Hematopoietic multipotent progenitor cell treated with erythropoietin and hydrocortisone succinate and interleukin-3 and kit ligand, for 15 days (in vitro differentiated cells): ENCODE measurements at regions not wholly inside any gene's neighbourhood (a gene's known extent, or its start where the extent isn't known, plus 50 kb on each side); places are given as distances from the start of the nearest gene placed in this dataset.

Experiments used
- DNase-seq: peaks from one replicate; pipeline ENCODE4 v3.0.0-alpha.2; 2015; ENCODE audit warnings: low spot score

DNA sequence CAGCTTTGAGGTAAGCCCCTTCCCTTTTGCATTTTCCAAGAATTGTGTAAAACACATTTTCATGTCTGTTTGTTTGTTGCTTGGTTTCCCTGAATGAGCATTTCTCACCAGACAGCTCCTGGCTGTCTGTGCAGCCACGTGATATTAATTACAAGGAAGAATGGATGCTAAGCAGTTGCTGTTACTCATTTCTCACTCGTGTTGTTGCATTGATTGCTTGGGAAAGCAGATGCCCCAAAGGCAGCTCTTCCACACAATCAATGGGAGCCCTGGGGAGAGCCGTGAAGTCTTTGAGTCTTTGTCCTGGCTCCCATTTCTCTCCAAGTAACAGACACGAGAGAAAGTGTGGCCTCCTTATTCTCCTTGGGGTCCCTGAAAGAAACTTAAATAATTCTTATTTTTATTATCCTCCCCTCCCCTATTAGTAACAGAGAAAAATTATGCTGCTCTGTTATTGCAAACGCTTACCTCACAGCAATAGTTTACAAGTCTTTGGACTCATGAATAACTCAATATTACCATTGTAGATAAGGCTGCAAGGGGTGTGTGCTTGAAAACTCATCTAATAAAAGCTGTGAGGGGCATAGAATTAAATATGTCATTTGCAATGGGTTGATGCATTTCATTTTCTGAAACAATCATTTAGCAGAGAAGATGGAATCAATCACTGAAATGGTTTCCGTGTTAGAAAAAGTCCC lies 127.7 kb upstream of the CAMK1G start:
- DNase-seq, result no peak

DNA sequence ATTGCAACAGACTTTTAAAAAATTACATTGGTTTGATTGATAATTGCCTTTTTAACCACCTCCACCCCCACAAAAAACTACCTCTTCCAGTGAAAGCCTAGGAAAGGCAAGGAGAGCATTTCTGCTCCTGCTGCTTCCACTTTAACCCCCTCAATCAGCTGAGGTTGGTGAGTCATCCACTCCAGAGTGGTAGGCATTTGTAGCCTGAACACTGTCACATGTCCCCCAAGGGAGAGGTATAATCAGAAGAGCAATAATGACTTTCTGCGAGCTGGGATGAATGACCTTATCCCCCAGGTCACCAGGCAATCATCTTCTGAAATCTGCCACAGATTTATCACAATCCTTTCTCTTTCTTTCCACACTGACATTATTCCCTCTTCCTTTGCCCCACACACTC lies 126.6 kb upstream of the CAMK1G start:
- no peak for DNase-seq

GRCh38 chr1:209457401-209458125 lies 126.0 kb upstream of the CAMK1G start:
- no peak for DNase-seq

GRCh38 chr1:209458921-209459320 lies 124.6 kb upstream of the CAMK1G start:
- no peak for DNase-seq

DNA sequence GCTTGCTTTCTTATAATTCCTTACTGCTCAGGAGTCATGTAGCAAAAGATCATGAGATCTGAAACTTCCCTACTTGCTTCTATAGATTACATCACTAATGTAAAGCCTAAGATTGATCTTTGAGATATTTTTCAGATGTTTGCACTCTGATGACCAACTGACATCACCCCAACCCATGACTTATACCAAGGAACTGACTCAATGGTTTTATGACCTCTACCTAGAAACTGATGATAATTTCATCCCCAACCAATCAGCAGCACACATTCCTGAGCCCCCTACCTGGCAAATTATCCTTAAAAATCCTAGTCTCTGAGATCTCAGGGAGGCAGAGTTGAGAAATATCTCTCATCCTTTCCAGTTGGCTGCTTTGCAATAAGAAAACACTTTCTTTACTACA lies 122.3 kb upstream of the CAMK1G start:
- no peak for DNase-seq

DNA sequence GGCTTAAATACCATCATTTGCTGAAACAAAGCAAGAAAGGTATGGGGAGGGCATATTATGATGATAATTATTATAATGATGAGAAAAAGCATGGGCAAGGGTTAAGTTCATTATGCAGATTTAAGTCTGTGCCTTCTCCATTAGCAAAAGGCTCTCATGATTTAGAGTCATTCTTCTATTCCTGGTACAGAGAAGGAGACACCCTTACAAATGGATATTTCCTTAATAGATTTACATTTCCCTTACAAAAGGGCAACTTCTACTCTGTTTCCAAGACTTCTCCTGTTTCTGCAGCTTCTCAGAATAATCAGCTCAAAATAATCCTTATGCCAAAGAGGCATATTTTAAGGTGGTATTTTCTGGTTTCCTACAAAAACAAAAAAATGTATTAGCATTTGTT lies 121.1 kb upstream of the CAMK1G start:
- no peak for DNase-seq

DNA sequence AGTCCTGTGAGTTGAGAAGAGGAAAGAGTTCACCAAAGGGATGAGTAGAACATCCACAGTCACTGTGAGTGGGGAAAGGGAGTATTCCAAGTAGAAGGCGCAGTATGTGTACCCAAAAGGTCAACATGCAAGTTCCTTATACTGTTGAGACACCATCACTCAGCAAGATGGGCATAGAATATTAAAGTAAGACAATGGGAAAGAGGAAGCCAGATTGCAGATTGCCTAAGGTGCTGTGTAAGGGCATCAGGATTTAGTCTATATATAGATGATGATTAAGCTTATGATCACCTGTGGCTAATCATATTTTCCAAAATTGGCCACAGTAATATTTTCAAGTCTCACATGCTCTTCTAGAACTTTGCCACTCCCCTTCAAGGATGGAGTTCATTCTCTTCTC lies 120.1 kb upstream of the CAMK1G start:
- DNase-seq, result no peak

DNA sequence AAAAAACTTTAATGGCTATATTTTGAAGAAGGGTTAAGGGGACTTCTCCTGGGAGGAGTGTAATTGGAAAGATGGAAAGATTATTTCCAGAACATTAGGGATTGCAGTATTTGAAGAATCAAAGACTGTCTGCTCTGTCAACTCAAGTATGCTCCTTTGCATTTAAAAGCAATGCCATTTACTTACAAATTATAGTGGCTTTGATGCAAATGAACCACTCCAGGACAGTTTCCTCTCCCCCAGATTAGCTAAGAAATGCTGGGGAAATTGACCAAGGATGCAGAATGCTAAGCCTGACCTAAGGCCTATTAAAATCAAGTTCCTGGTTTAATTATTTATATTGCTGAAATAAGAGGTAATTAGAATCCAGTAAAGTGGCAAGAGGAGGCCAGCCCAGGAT lies 110.5 kb upstream of the CAMK1G start:
- DNase-seq, result no peak

DNA sequence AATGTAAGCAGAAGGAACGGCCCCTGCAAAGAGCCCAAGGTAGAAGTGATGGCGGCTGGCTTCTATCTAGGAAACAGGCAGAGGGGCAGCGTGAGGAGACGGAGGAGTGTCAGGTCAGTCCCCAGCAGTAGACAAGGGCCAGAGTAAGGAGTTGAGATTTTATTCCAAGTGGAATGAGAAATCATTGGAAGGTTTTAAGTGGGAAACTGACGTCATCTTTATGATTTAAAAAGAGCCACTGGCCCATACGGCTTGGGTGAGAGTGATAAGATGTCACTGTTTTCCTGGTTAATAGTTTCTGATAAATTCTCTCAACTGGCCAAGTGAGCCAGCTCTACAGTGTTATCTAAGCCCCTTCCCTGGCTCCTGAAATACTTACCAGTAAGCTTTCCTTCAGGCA lies 103.2 kb upstream of the CAMK1G start:
- DNase-seq, result no peak

- no peak for DNase-seq
Observed at GRCh38 chr1:209483691-209484090, 99.8 kb upstream of the CAMK1G start.

- DNase-seq, result no peak
Observed at GRCh38 chr1:209484429-209484828, 99.1 kb upstream of the CAMK1G start.

DNA sequence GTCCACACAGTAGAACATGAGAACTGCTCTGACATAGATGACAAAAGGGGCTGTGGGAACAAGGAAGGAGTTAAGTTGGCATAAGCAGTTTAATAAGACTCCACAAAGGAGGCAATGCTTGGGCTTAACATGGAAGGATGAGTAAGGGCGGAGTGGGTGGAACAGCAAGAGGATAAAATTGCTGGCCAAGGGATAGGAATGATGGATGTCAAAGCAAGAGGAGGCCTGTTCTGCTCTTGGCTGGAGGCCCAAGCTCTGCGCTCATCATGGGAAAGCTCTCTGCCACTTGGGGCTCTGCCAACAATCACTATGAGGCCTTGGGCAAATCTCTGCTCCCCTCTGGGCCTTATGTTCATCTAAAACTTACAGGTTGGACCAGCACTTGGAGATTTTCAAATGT lies 98.3 kb upstream of the CAMK1G start:
- DNase-seq, result no peak

DNA sequence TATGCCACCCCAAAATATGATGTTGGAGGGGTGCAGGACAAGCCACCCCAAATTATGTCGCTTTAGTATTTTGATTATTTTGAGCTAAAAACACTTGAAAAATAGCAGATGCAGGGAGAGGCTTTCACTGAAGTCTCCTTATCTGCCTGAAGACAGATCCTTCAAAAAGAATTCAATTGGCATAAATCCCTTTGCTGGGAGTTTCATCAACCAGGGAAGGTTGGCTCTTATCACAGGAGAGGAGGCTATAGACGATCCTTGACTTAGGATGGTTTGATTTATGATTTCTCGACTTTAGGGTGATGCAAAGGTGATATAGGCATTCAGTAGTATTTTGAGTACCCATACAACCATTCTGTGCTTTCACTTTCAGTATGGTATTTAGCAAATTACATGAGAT lies 97.8 kb upstream of the CAMK1G start:
- DNase-seq, result no peak

DNA sequence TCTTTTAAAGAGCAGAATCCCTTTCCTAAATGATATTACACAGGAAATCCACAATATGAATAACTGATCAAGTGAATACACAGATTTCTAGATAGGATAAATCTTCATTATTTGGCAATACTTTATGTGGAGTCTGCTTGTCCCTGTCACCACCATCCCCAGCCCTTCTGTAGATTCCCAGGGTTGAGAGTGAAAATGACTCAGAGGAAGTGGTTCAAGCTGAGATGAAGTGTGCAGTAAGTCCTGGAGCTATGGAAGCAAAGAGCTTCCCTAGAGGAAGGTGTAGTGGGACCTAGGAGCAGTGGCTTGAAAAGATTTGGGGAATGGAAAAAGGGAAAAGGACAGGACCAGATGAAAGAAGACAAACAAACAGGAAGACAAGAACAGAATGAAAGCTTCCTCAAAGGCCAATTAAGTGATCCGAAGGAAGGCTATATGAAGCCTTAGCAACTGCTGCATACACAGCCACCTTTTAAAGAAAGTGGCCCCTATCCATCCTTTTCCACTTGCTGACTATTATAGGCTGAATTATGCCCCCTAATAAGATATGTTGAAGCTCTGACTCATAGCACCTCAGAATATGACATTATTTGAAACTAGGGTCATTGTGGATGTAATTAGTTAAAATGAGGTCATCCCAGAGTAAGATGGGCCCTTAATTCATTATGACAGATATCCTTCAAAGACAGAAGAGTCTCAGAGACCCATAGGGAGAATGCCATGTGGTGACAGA lies 96.5 kb upstream of the CAMK1G start:
- DNase-seq, result no peak

GRCh38 chr1:209490013-209490412 lies 93.5 kb upstream of the CAMK1G start:
- DNase-seq, result no peak

DNA sequence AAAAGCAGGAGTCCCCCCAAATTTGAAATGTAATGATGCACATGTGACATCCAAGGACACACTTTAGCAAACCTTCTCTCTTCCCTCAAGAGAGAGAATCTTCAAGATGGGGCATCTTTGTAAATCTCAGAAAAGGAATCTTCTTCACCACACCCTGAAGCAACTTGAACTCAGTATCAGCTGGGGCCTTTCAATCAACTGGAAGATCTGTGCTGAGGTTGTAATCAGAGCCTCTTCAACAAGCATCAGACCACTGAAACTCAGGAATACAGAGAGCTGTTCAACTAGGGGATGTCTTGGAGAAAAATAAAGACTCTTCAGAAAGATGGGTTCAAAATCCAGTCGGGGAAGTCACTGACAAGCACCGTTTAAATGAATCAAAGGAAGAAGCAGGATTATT lies 92.5 kb upstream of the CAMK1G start:
- no peak for DNase-seq

DNA sequence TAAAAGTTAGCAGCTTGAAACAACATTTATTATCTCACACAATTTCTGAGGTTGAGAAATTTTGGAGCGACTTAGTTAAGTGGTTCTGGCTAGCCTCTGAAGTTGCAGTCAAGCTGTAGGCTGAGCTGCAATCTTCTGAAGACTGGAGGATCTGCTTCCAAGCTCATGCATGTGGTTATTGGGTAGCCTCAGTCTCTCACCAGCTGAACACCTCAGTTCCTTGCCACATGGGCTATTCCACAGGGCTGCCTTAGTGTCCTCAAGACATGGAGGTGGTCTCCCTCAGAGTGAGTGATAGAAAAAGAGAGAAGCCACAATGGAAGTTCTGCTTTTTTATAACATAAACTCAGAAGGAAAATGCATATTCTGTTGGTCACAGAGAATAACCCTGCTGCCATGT lies 92.0 kb upstream of the CAMK1G start:
- no peak for DNase-seq

- DNase-seq, result no peak
Observed at GRCh38 chr1:209491897-209492296, 91.6 kb upstream of the CAMK1G start.

- DNase-seq, result no peak
Observed at GRCh38 chr1:209493559-209493958, 90.0 kb upstream of the CAMK1G start.

DNA sequence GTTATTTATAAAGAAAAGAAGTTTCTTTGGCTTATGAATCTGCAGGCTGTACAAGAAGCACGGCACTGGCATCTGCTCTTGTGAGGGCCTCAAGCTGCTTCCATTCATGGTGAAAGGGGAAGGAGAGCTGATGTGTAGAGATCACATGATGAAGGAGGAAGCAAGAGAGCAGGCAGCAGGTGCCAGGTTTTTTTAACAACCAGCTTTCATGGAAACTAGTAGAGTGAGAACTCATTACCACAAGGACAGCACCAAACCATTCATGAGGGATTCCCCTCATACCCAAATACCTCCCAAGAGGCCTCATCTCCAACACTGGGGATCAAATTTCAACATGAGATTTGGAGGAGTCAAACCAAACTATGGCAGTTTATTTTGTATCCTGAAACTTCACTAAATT lies 85.8 kb upstream of the CAMK1G start:
- no peak for DNase-seq

- no peak for DNase-seq
Observed at GRCh38 chr1:209500993-209501392, 82.5 kb upstream of the CAMK1G start.

DNA sequence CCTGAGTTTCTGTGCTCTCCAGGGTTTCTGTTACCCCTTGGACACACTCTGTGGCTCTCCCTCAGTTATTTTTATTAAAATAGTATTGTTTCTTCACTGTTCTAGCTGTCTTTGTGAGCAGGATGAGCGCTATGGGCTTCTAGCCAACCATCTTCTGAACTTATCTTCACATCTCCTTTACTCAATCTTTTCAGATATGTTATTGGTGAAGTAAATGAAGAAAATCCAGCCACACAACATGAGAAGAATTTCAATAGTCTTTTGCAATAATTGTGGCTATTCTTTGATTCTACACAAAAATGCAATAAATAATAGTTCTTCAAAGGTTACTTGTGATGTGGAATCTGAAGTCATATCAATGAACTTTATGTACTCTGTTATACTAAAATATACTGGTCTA lies 80.3 kb upstream of the CAMK1G start:
- DNase-seq, result no peak

GRCh38 chr1:209504571-209504970 lies 78.9 kb upstream of the CAMK1G start:
- DNase-seq, result no peak
